Lung microvascular endothelial cell (primary cell): ENCODE measurements at regions not wholly inside any gene's neighbourhood (a gene's known extent, or its start where the extent isn't known, plus 50 kb on each side); places are given as distances from the start of the nearest gene placed in this dataset.
"Not testable (repeated sequence)": the region's sequence is repeated elsewhere in the genome, so short reads cannot be mapped to it uniquely, and the experiment has no call there.

Source experiments
- DNase-seq, 2 donors: peaks; one replicate each; pipeline versions ENCODE4 v3.0.0 to v3.0.0-alpha.2; 2010; ENCODE audit warnings: low read depth in 2 of 2

GRCh38 chr19:13712767-13713201 is 51.5 kb upstream of the MRI1 start:
- DNase-seq = no peak

GRCh38 chr19:13707915-13708314 is 56.4 kb upstream of the MRI1 start:
- DNase-seq = no peak

GRCh38 chr19:13705928-13706447 is 58.3 kb upstream of the MRI1 start:
- no peak for DNase-seq

GRCh38 chr19:13705201-13705600 is 59.1 kb upstream of the MRI1 start:
- DNase-seq = no peak

- DNase-seq = no peak
These were observed 62.7 kb upstream of the MRI1 start for GRCh38 chr19:13701624-13702023.

GRCh38 chr19:13700621-13701020 is 63.7 kb upstream of the MRI1 start:
- no peak for DNase-seq

GRCh38 chr19:13699786-13700185 is 64.5 kb upstream of the MRI1 start:
- no peak for DNase-seq

- DNase-seq = no peak
These were observed 67.5 kb upstream of the MRI1 start for GRCh38 chr19:13696839-13697238.

GRCh38 chr19:13693889-13694288 is 70.4 kb upstream of the MRI1 start:
- no peak for DNase-seq

GRCh38 chr19:13691569-13692435 is 72.5 kb upstream of the MRI1 start:
- DNase-seq = peak in 1 of 2 donors; percentile 25

GRCh38 chr19:13689085-13689484 is 75.2 kb upstream of the MRI1 start:
- peak; percentile 23 to 26 for DNase-seq

- no peak for DNase-seq
These were observed 80.3 kb upstream of the MRI1 start for GRCh38 chr19:13684021-13684420.

GRCh38 chr19:13681509-13681908 is 82.8 kb upstream of the MRI1 start:
- DNase-seq = no peak

- DNase-seq = not testable (repeated sequence)
These were observed 83.5 kb upstream of the MRI1 start for GRCh38 chr19:13680708-13681360.

- DNase-seq = not testable (repeated sequence)
These were observed 87.4 kb upstream of the MRI1 start for GRCh38 chr19:13676967-13677366.

- DNase-seq = peak; percentile 5 to 29
These were observed 91.7 kb upstream of the MRI1 start for GRCh38 chr19:13672480-13673175.

- no peak for DNase-seq
These were observed 93.5 kb upstream of the MRI1 start for GRCh38 chr19:13670846-13671245.

- DNase-seq = no peak
These were observed 94.5 kb upstream of the MRI1 start for GRCh38 chr19:13669780-13670355.

- no peak for DNase-seq
These were observed 95.4 kb upstream of the MRI1 start for GRCh38 chr19:13668964-13669363.

- no peak for DNase-seq
These were observed 98.2 kb upstream of the MRI1 start for GRCh38 chr19:13666165-13666564.

GRCh38 chr19:13665125-13665905 is 99.0 kb upstream of the MRI1 start:
- DNase-seq = no peak
